Loucy (cell line): ENCODE measurements at regions not wholly inside any gene's neighbourhood (a gene's known extent, or its start where the extent isn't known, plus 50 kb on each side); places are given as distances from the start of the nearest gene placed in this dataset.

Source experiments
- H2AFZ ChIP-seq: fragments of 200-600 bp; sonication (generic); 2 replicates; pipeline ENCODE4 v1.6.0; 2016; ENCODE audit warnings: antibody characterized with exemption, mild to moderate bottlenecking, low read length, moderate library complexity
- H3F3A ChIP-seq: fragments of 200-600 bp; 2 replicates; pipeline ENCODE4 v1.6.0; 2016; ENCODE audit warnings: antibody characterized with exemption, low read depth, mild to moderate bottlenecking
- H3K27me3 ChIP-seq: fragments of 200-600 bp; sonication (generic); 2 replicates; pipeline ENCODE4 v1.6.1; 2014; ENCODE audit warnings: low read length, mild to moderate bottlenecking; ENCODE audit not compliant: insufficient read depth, poor library complexity, severe bottlenecking
- H3K36me3 ChIP-seq: fragments of 200-600 bp; sonication (generic); 2 replicates; pipeline ENCODE4 v1.6.1; 2016; ENCODE audit warnings: low read length; ENCODE audit not compliant: insufficient read depth
- H3K4me1 ChIP-seq: fragments of 200-600 bp; sonication (generic); 2 replicates; pipeline ENCODE4 v1.5.1; 2014; ENCODE audit warnings: low read length, mild to moderate bottlenecking; ENCODE audit not compliant: insufficient read depth, poor library complexity, severe bottlenecking
- H3K4me2 ChIP-seq: fragments of 200-600 bp; sonication (generic); 2 replicates; pipeline ENCODE4 v1.6.0; 2014; ENCODE audit warnings: antibody characterized with exemption, low read length, low read depth, mild to moderate bottlenecking; ENCODE audit not compliant: poor library complexity, severe bottlenecking
- H3K4me3 ChIP-seq: fragments of 200-600 bp; sonication (generic); 2 replicates; pipeline ENCODE4 v1.5.1; 2014; ENCODE audit warnings: low read length, mild to moderate bottlenecking, mixed read lengths; ENCODE audit not compliant: poor library complexity, severe bottlenecking
- H3K79me2 ChIP-seq: fragments of 200-600 bp; sonication (generic); 2 replicates; pipeline ENCODE4 v1.6.1; 2014; ENCODE audit warnings: low read length; ENCODE audit not compliant: insufficient read depth
- H3K9ac ChIP-seq: fragments of 200-600 bp; sonication (generic); 2 replicates; pipeline ENCODE4 v1.6.0; 2014; ENCODE audit warnings: mild to moderate bottlenecking, low read depth, low read length, moderate library complexity; ENCODE audit not compliant: poor library complexity, severe bottlenecking
- H3K9me2 ChIP-seq: fragments of 200-600 bp; sonication (generic); replicated peaks from 2 replicates; pipeline ENCODE4 v1.6.1; 2016; ENCODE audit warnings: low read depth, low read length, mixed read lengths
- H3K9me3 ChIP-seq: fragments of 200-600 bp; sonication (generic); 2 replicates; pipeline ENCODE4 v1.6.1; 2014; ENCODE audit warnings: mild to moderate bottlenecking, antibody characterized with exemption, low read length, low read depth; ENCODE audit not compliant: insufficient read depth
- H4K20me1 ChIP-seq: fragments of 200-600 bp; sonication (generic); 2 replicates; pipeline ENCODE4 v1.6.0; 2014; ENCODE audit warnings: antibody characterized with exemption, low read length, mild to moderate bottlenecking; ENCODE audit not compliant: insufficient read depth, poor library complexity, severe bottlenecking
- EZH2phosphoT487 ChIP-seq: fragments of 200-600 bp; IDR thresholded peaks from 2 replicates; pipeline ENCODE4 v1.6.1; 2018; ENCODE audit warnings: antibody characterized with exemption, mild to moderate bottlenecking, moderate library complexity, borderline replicate concordance
- TF ChIP-seq, protein P1 (sequence below): fragments of 200-600 bp; sonication (generic); conservative IDR thresholded peaks from 2 replicates; pipeline ENCODE4 v1.5.1; 2014; ENCODE audit warnings: mild to moderate bottlenecking, antibody characterized with exemption, low read length

DNA sequence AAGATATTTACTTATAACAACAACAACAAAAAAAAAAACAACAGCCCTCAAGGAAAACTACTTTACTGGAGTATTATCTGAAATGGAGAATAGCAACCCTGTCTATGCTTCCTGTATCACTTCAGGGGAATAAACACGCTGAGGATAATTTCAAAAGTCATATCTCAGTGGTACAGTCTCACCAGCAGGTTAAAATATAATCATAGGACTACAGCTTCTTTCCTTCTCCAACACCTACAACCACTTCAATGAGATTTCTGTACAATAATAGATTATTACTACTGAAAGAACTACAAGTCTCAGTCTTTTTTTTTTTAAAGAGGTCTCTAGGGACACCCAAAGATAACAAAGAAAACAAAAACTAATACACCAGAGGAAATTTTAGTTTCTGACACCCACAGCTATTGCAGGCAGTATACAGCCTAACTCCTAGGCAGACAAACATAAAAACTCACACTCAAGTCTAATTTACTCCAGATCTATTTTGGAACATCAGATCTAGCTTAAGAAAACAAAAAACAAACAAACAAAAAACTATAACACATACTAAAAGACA is 268.2 kb downstream of the BCHE start:
- H3K9ac ChIP-seq, result no peak overlapping the region
- TF ChIP-seq, protein P1, sequence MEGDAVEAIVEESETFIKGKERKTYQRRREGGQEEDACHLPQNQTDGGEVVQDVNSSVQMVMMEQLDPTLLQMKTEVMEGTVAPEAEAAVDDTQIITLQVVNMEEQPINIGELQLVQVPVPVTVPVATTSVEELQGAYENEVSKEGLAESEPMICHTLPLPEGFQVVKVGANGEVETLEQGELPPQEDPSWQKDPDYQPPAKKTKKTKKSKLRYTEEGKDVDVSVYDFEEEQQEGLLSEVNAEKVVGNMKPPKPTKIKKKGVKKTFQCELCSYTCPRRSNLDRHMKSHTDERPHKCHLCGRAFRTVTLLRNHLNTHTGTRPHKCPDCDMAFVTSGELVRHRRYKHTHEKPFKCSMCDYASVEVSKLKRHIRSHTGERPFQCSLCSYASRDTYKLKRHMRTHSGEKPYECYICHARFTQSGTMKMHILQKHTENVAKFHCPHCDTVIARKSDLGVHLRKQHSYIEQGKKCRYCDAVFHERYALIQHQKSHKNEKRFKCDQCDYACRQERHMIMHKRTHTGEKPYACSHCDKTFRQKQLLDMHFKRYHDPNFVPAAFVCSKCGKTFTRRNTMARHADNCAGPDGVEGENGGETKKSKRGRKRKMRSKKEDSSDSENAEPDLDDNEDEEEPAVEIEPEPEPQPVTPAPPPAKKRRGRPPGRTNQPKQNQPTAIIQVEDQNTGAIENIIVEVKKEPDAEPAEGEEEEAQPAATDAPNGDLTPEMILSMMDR, result no peak
- TF ChIP-seq EZH2phosphoT487, result no peak
- no peaks in the 10 kb centered on the region for H4K20me1 ChIP-seq
- H3K4me3 ChIP-seq, result no peak overlapping the region
- H3K9me2 ChIP-seq, result no peaks in the 10 kb centered on the region
- H3K4me2 ChIP-seq, result no peak overlapping the region
- H3K36me3 ChIP-seq, result no peaks in the 10 kb centered on the region
- H3F3A ChIP-seq, result no peaks in the 10 kb centered on the region
- no peaks in the 10 kb centered on the region for H3K27me3 ChIP-seq
- no peaks in the 10 kb centered on the region for H3K9me3 ChIP-seq
- no peaks in the 10 kb centered on the region for H3K79me2 ChIP-seq
- H2AFZ ChIP-seq, result no peak overlapping the region
- no peaks in the 10 kb centered on the region for H3K4me1 ChIP-seq

DNA sequence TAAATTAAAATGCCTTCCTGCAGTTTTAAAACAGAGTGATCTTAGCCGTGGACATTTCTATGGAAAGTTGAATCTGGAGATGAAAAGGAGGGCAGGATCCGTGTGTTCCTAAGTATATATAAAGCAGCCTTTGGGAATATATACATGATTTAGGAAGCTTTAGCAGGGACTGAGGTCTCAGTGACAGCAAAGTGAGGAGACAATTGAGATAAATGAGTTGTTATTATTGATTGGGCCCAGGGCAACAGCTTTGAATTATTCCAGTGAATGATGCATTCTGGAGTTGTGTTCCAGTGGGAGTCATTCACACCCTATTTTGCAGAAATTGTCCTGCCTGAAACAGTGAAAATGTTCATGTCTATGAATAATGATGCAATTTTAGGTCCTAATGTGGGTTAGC is 281.4 kb downstream of the BCHE start:
- Histone ChIP-seq H3K27me3 (no peaks in the 10 kb centered on the region), H3K36me3 (no peaks in the 10 kb centered on the region), H3K4me1 (no peaks in the 10 kb centered on the region), H3K79me2 (no peaks in the 10 kb centered on the region), H3K9me3 (no peaks in the 10 kb centered on the region), H3K9ac (no peak overlapping the region), H3K4me2 (no peak overlapping the region), H2AFZ (no peak overlapping the region), H3K9me2 (no peaks in the 10 kb centered on the region), H3F3A (no peaks in the 10 kb centered on the region), H3K4me3 (no peak overlapping the region), H4K20me1 (no peaks in the 10 kb centered on the region)
- TF ChIP-seq EZH2phosphoT487, result no peak
- TF ChIP-seq, protein P1, result no peak

DNA sequence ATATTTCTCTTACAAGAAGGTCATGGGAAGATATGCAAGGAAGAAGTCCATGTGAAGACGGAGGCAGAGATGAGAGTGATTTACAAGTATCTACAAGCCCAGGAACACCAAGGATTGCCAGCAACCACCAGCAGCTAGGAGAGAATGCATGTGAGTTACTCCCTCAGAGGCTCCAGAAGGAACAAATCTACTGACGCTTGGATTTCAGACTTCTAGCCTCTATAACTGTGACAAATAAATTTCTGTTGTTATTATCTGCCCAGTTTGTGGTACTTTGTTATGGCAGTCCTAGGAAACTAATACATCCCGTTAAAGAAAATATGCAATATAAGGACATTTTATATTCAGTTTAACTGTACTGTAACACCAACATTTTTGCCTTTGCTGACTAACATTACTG is 283.9 kb downstream of the BCHE start:
- TF ChIP-seq, protein P1, result no peak
- no peak for TF ChIP-seq EZH2phosphoT487

More for the DNA sequence above, 283.9 kb downstream of the BCHE start:
- H3F3A ChIP-seq, result no peaks in the 10 kb centered on the region
- no peaks in the 10 kb centered on the region for H3K36me3 ChIP-seq
- no peaks in the 10 kb centered on the region for H3K9me3 ChIP-seq
- H2AFZ ChIP-seq, result no peak overlapping the region
- no peak overlapping the region for H3K9ac ChIP-seq
- H3K27me3 ChIP-seq, result no peaks in the 10 kb centered on the region
- no peaks in the 10 kb centered on the region for H3K9me2 ChIP-seq
- H3K79me2 ChIP-seq, result no peaks in the 10 kb centered on the region
- no peaks in the 10 kb centered on the region for H3K4me1 ChIP-seq
- H3K4me2 ChIP-seq, result no peak overlapping the region
- H4K20me1 ChIP-seq, result no peaks in the 10 kb centered on the region
- no peak overlapping the region for H3K4me3 ChIP-seq
